ENCODE measurements at regions not wholly inside any gene's neighbourhood (a gene's known extent, or its start where the extent isn't known, plus 50 kb on each side); places are given as distances from the start of the nearest gene placed in this dataset.

GRCh38 chr6:3568396-3569082, 111.7 kb upstream of the SLC22A23 start:
- H3K27ac ChIP-seq = no peak overlapping the region
- intact Hi-C loops (cut with DNase I) = no loop called here
- no peaks in the 10 kb centered on the region for H3K27me3 ChIP-seq
- 55 to 81% (median 74%) methylated on average over 6 to 7 of the region's 7 CpGs for WGBS, 4 donors
- no peaks in the 10 kb centered on the region for H3K4me1 ChIP-seq (replicated peaks in 1 of 2)
- no peaks in the 10 kb centered on the region for H3K36me3 ChIP-seq (replicated peaks in 1 of 2)
- no peak overlapping the region for H3K4me3 ChIP-seq
- TF ChIP-seq CTCF (IDR thresholded peaks at IDR 0.05) (no peak), POLR2A (IDR thresholded peaks at IDR 0.05) (no peak)
- no peak for DNase-seq
- no peaks in the 10 kb centered on the region for H3K9me3 ChIP-seq (replicated peaks in 1 of 3)

GRCh38 chr6:3566812-3567211, 110.0 kb upstream of the SLC22A23 start:
- H3K9me3 ChIP-seq (replicated peaks in 1 of 3) = no peaks in the 10 kb centered on the region
- no peak overlapping the region for H3K4me3 ChIP-seq
- no peak overlapping the region for H3K27ac ChIP-seq
- intact Hi-C loops (cut with DNase I) = no loop called here
- no peak for DNase-seq
- no peaks in the 10 kb centered on the region for H3K27me3 ChIP-seq
- no peaks in the 10 kb centered on the region for H3K36me3 ChIP-seq (replicated peaks in 1 of 2)
- no peaks in the 10 kb centered on the region for H3K4me1 ChIP-seq (replicated peaks in 1 of 2)
- TF ChIP-seq POLR2A (IDR thresholded peaks at IDR 0.05) = no peak
- no peak for TF ChIP-seq CTCF (IDR thresholded peaks at IDR 0.05)
- 87 to 94% (median 89%) methylated on average over 8 of the region's 8 CpGs for WGBS, 4 donors

GRCh38 chr6:3565291-3565690, 108.4 kb upstream of the SLC22A23 start:
- intact Hi-C loops (cut with DNase I) = no loop called here
- no peaks in the 10 kb centered on the region for H3K27me3 ChIP-seq

DNA sequence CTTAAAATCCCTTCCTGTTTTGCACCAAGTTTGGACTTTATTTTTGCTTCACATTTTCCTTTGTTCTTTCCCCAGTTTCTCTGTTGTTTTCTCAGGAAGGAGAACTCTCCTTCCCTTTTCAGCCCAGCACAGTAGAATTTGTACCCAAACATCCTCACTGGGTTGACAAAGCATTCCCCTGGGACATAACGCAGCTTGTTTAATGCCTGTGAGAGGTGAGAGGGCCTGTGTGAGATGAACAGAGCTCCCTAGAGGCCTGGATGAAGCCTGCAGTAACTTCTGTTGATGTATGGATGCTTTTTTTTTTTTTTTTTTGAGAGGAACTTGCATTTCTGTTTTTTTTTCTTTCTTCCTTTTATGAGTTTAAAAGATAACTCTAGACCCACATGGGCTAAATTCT, 104.9 kb upstream of the SLC22A23 start:
- WGBS, 4 donors = 56 to 76% (median 64%) methylated on average over 1 of the region's 1 CpG
- H3K9me3 ChIP-seq (replicated peaks in 1 of 3) = no peaks in the 10 kb centered on the region
- no peak overlapping the region for H3K4me3 ChIP-seq
- H3K27me3 ChIP-seq = no peaks in the 10 kb centered on the region
- no peak overlapping the region for H3K27ac ChIP-seq
- no peaks in the 10 kb centered on the region for H3K4me1 ChIP-seq (replicated peaks in 1 of 2)
- intact Hi-C loops (cut with DNase I) = no loop called here
- DNase-seq = no peak
- no peaks in the 10 kb centered on the region for H3K36me3 ChIP-seq (replicated peaks in 1 of 2)
- no peak for TF ChIP-seq POLR2A (IDR thresholded peaks at IDR 0.05)
- no peak for TF ChIP-seq CTCF (IDR thresholded peaks at IDR 0.05)

More at GRCh38 chr6:3565291-3565690, 108.4 kb upstream of the SLC22A23 start:
- H3K36me3 ChIP-seq (replicated peaks in 1 of 2) = no peaks in the 10 kb centered on the region
- H3K4me3 ChIP-seq = no peak overlapping the region
- 67 to 83% (median 73%) methylated on average over 3 of the region's 3 CpGs for WGBS, 4 donors
- no peak overlapping the region for H3K27ac ChIP-seq
- TF ChIP-seq CTCF (IDR thresholded peaks at IDR 0.05) (no peak), POLR2A (IDR thresholded peaks at IDR 0.05) (no peak)
- no peaks in the 10 kb centered on the region for H3K9me3 ChIP-seq (replicated peaks in 1 of 3)
- no peak for DNase-seq
- no peaks in the 10 kb centered on the region for H3K4me1 ChIP-seq (replicated peaks in 1 of 2)
